ENCODE measurements at regions not wholly inside any gene's neighbourhood (a gene's known extent, or its start where the extent isn't known, plus 50 kb on each side); places are given as distances from the start of the nearest gene placed in this dataset.
"Not testable (repeated sequence)": the region's sequence is repeated elsewhere in the genome, so short reads cannot be mapped to it uniquely, and the experiment has no call there.

GRCh38 chr3:162605651-162606204 lies 1109.1 kb downstream of the OTOL1 start:
- no peak for DNase-seq (ENCODE audit: low read depth in 2 of 3, low spot score in 2 of 3)

DNA sequence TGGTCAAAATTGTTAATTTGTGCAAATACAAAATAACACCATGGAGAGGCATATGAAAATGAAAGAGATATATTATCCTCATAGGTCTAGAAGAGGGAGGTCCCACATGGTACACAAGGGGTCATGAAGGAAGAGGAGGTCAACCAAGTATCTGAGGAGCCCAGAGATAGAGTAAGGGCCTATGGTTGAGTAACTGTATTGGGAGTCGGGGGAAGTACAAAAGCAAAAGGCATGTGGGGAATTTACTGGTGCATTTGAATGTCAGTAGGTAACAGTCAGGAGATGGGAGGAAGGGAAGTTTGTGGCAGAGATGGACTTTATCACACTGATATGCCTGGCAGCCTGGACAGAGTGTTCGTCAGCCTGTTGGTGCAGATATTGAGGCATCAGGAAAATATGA lies 1113.7 kb downstream of the OTOL1 start:
- no peak for DNase-seq (ENCODE audit: low read depth in 2 of 3, low spot score in 2 of 3)

DNA sequence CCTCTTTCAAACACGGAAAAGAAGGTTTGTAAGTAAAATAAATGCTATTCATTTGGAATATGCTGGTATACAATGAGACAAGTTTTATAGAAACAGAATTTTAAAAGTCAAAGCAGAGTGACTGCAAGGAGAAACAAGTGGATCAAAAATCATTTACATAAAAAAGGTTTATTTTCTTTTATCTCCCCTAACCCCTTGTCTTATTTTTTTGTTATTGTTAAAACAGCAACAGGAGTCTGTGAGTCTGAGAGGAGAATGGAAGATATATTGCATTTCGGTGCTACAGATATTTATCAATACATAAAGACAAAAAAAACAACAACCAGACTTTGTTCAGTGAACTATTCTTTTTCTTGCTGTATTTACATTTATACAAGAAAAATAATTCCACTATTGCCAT lies 1116.4 kb downstream of the OTOL1 start:
- no peak for DNase-seq (ENCODE audit: low read depth in 2 of 3, low spot score in 2 of 3)

- DNase-seq (ENCODE audit: low read depth in 2 of 3, low spot score in 2 of 3) = no peak
Measured at GRCh38 chr3:162626172-162626571, 1129.6 kb downstream of the OTOL1 start.

DNA sequence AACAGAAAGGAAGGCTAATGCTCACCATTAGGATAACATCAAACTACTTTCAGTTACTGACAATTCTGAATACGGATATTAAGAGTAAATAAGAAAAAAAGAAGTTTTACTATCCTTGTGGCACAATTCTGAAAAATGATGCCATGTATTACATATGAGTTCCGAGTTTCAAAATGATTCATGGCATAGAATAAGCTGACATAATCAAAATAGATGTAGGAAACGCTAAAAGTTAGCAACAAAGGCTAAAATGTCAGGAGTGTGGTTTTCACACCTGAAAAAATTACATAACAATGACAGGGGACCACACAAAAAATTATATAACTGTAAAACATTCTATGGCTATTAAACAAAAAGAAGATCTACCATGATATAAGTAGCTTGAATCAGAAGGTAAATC lies 1131.9 kb downstream of the OTOL1 start:
- DNase-seq (ENCODE audit: low read depth in 2 of 3, low spot score in 2 of 3) = no peak

GRCh38 chr3:162629372-162629771 lies 1132.8 kb downstream of the OTOL1 start:
- no peak for DNase-seq (ENCODE audit: low read depth in 2 of 3, low spot score in 2 of 3)

DNA sequence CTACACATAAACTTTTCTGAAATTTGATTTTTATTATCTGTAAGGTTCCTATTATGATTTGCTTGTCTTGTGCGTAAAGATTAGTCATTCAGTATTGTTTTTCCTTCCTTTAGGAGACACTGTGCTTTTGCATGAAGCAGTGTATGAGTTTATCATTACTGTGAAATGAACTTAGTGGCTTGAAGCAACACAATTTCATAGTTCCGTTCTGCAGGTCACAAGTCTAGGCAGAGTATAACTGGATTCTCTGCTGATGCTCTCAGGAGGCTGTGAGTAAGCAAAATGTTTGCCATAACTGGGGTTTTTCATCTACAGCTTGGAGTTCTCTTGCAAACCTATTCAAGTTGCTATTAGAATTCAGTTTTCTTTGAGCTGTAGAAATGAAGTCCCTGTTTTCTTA lies 1136.1 kb downstream of the OTOL1 start:
- no peak for DNase-seq (ENCODE audit: low read depth in 2 of 3, low spot score in 2 of 3)

DNA sequence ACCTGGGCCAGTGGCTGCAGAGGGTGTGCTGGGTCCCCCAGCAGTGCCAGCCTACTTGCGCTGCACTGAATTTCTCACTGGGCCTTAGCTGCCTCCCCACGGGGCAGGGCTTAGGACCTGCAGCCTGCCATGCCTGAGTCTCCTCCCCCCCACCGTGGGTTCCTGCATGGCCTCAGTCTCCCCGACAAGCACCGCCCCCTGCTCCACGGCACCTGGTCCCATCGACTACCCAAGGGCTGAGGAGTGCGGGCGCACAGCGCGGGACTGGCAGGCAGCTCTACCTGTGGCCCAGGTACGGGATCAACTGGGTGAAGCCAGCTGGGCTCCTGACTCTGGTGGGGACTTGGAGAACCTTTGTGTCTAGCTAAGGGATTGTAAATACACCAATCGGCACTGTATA lies 1143.6 kb downstream of the OTOL1 start:
- DNase-seq (ENCODE audit: low read depth in 2 of 3, low spot score in 2 of 3) = not testable (repeated sequence)

- no peak for DNase-seq (ENCODE audit: low read depth in 2 of 3, low spot score in 2 of 3)
Measured at GRCh38 chr3:162641317-162641716, 1144.7 kb downstream of the OTOL1 start.

DNA sequence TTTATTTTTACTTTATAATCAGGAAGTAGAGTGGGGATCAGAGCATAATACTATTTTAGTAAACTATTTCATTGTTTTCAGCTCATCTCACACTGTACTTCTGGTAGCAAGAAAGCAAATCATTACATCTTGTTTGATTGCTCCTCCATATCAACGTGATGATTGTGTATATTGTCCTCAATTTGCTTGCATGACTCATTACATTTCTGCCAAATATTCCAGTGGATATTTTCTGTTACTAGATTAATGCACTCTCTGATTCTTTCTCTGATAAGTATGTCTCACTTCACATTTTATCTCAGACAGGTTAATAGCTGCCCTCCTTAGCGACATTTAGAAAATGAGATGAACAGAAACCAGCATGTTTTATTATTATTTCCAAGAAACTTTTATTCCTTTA lies 1145.3 kb downstream of the OTOL1 start:
- DNase-seq (ENCODE audit: low read depth in 2 of 3, low spot score in 2 of 3) = no peak

- DNase-seq (ENCODE audit: low read depth in 2 of 3, low spot score in 2 of 3) = no peak
Measured at GRCh38 chr3:162643245-162643644, 1146.6 kb downstream of the OTOL1 start.

GRCh38 chr3:162647321-162647720 lies 1150.7 kb downstream of the OTOL1 start:
- no peak for DNase-seq (ENCODE audit: low read depth in 2 of 3, low spot score in 2 of 3)

DNA sequence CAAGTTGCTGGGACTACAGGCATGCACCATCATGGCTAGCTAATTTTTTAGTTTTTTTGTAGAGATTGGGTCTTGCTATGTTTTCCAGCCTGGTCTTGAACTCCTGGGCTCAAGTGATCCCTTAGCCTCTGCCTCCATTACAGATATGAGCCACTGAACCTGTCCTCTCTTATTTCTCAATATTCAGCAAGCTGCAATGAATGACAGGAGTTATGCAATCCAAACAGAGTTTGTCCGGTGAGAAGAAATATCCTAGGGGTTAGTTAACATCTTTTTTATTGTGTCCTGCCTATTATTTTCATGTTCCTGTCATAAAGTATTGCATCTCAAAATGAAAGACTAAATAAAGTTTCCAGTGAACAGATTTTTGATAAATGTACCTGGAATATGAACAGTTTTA lies 1161.4 kb downstream of the OTOL1 start:
- DNase-seq (ENCODE audit: low read depth in 2 of 3, low spot score in 2 of 3) = no peak

DNA sequence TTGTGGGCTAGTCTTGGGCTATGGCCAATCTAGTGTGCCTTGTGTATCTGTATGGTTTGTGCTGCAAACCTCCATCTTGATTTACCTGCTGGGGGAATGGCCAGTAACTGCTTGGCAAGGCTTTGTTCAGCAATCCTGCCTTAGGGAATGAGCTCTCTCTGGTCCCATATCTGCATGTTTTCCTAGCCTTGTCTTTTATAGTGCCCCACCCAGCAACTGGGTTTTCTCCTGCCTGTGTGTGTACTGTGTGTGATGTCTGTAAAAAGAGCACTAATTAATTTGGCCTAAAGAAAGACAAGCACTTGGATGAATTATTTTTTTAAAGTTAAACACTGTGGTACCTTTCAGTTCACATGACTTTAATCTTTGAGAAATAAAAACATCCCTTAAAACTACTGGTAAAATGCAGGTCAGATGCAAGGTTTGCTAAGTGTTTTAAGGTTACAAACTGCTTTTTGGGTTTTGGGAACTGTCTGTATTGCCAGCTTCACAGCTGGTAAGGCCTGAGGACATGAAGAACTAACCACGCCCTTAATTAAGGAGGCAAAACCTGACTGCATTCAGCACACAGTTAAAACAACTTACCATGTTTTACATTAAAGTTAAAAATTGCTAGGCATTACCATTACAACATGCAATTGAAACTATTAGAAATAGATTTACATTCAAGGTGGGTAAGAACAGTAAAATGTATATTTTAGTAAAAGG lies 1169.2 kb downstream of the OTOL1 start:
- DNase-seq (ENCODE audit: low read depth in 2 of 3, low spot score in 2 of 3) = no peak

- no peak for DNase-seq (ENCODE audit: low read depth in 2 of 3, low spot score in 2 of 3)
Measured at GRCh38 chr3:162666835-162667234, 1170.2 kb downstream of the OTOL1 start.

GRCh38 chr3:162670181-162670580 lies 1173.6 kb downstream of the OTOL1 start:
- DNase-seq (ENCODE audit: low read depth in 2 of 3, low spot score in 2 of 3) = no peak

DNA sequence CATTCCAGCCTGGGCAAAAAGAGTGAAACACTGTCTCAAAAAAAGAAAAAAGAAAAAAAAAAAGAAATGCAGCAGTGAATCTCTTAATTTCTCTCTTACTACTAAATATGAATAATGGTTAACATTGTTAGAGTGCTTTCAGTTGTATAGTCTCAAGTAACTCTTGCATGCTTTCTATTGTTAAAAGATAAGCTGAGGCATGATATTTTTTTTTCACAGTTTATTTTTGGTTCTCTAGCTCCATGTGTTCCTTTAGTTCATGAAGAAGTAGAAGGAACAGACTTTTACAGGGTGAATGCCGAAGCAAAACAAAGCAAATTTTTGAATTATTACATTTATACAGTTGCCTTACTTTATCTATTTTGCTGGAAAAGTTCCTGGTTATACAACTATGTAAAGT lies 1180.9 kb downstream of the OTOL1 start:
- no peak for DNase-seq (ENCODE audit: low read depth in 2 of 3, low spot score in 2 of 3)

- no peak for DNase-seq (ENCODE audit: low read depth in 2 of 3, low spot score in 2 of 3)
Measured at GRCh38 chr3:162678941-162679340, 1182.3 kb downstream of the OTOL1 start.

DNA sequence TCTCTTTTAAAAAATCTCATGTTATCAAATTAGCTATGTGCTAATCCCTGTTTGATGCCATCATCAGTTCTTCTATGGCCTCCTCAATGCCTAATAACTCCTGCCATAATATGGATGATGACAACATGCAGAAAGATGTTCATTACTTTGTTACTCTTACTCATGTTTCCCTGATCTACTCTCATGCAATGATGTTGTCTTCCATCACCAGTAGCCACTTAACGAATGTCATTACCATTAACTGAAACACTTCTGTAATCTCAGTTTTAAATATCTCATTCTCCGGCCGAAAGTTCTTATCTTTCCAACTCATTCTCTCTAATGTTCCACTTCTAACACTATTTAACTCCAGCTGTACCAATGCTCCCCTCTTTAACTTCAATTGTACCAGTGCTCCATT lies 1187.7 kb downstream of the OTOL1 start:
- DNase-seq (ENCODE audit: low read depth in 2 of 3, low spot score in 2 of 3) = no peak

GRCh38 chr3:162699291-162699690 lies 1202.7 kb downstream of the OTOL1 start:
- no peak for DNase-seq (ENCODE audit: low read depth in 2 of 3, low spot score in 2 of 3)

GRCh38 chr3:162701211-162701610 lies 1204.6 kb downstream of the OTOL1 start:
- DNase-seq (ENCODE audit: low read depth in 2 of 3, low spot score in 2 of 3) = no peak

DNA sequence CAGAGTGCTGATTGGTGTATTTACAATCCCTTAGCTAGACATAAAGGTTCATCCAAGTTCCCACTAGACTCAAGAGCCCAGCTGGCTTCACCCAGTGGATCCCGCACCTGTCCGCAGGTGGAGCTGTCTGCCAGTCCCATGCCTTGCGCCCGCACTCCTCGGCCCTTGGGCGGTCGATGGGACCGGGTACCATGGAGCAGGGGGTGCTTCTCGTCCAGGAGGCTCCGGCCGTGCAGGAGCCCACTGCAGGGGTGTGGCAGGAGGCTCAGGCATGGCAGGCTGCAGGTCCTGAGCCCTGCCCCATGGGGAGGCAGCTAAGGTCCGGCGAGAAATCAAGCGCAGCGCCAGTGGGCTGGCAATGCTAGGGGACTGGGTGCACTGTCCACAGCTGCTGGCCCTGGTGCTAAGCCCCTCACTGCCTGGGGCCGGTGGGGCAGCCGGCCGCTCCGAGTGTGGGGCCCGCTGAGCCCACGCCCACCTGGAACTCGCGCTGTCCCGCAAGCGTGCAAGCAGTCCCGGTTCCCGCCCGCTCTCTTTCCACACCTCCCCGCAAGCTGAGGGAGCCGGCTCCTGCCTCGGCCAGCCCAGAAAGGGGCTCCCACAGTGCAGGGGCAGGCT lies 1206.3 kb downstream of the OTOL1 start:
- DNase-seq (ENCODE audit: low read depth in 2 of 3, low spot score in 2 of 3) = no peak

- DNase-seq (ENCODE audit: low read depth in 2 of 3, low spot score in 2 of 3) = no peak
Measured at GRCh38 chr3:162704238-162704637, 1207.6 kb downstream of the OTOL1 start.
